OCI-LY3 (cell line): ENCODE measurements at regions not wholly inside any gene's neighbourhood (a gene's known extent, or its start where the extent isn't known, plus 50 kb on each side); places are given as distances from the start of the nearest gene placed in this dataset.

ENCODE experiments used
- CTCF ChIP-seq: fragments of 200-600, 300-600 bp; sonication (generic); IDR thresholded peaks from 2 replicates; pipeline ENCODE4 v1.5.1; 2014; ENCODE audit warnings: antibody characterized with exemption, low read length, low read depth
- EZH2phosphoT487 ChIP-seq: fragments of 200-600 bp; shearing (Covaris generic); IDR thresholded peaks from 2 replicates; pipeline ENCODE4 v1.6.1; 2018; ENCODE audit warnings: antibody characterized with exemption, mixed run types, low read depth

GRCh38 chr1:38126970-38127369 is 80.4 kb upstream of the POU3F1 start:
- TF ChIP-seq CTCF (no peak), EZH2phosphoT487 (no peak)
